WTC11 (cell line): ENCODE measurements at regions not wholly inside any gene's neighbourhood (a gene's known extent, or its start where the extent isn't known, plus 50 kb on each side); places are given as distances from the start of the nearest gene placed in this dataset.

Experiments
- ATAC-seq: fragments of 200-7000 bp; cut with Tn5 transposase; 2 replicates; pipeline ENCODE4 v1.10.0; 2021; ENCODE audit warnings: mild to moderate bottlenecking, moderate library complexity
- CTCF ChIA-PET: fragments of 300-600 bp; sonication (Branson Sonifier 250); formaldehyde crosslinking; loops from one replicate; lab custom pipeline; 2021; ENCODE audit warnings: antibody characterized with exemption; lab: Charles Lee
- POLR2A ChIA-PET: fragments of 350-600 bp; sonication (Branson Sonifier 250); formaldehyde crosslinking; loops from one replicate; lab custom pipeline; 2021; ENCODE audit warnings: antibody characterized with exemption; lab: Charles Lee
- DNase-seq: peaks from one replicate; pipeline ENCODE4 v3.0.0; 2021; ENCODE audit warnings: low spot score
- H3K27ac Mint-ChIP-seq: 2 replicates; pipeline ENCODE4 v1.8.0; 2021; ENCODE audit warnings: mixed read lengths
- H3K27me3 Mint-ChIP-seq: 2 replicates; pipeline ENCODE4 v1.8.0; 2021; ENCODE audit warnings: low read depth, mild to moderate bottlenecking, moderate library complexity, mixed read lengths
- H3K36me3 Mint-ChIP-seq: 2 replicates; pipeline ENCODE4 v1.8.0; 2021; ENCODE audit warnings: mixed read lengths
- H3K4me1 Mint-ChIP-seq: 2 replicates; pipeline ENCODE4 v1.8.0; 2022; ENCODE audit warnings: mixed read lengths
- H3K4me3 Mint-ChIP-seq: 2 replicates; pipeline ENCODE4 v1.8.0; 2021; ENCODE audit warnings: mild to moderate bottlenecking, moderate library complexity, mixed read lengths
- H3K9me3 Mint-ChIP-seq: 2 replicates; pipeline ENCODE4 v1.8.0; 2021; ENCODE audit warnings: mixed read lengths
- ATF1 ChIP-seq: sonication (generic); formaldehyde crosslinking; IDR thresholded peaks from 2 replicates; pipeline ENCODE4 v1.8.1; 2023; ENCODE audit warnings: mild to moderate bottlenecking, moderate library complexity, missing genetic modification reagents
- CBFB ChIP-seq: sonication (generic); formaldehyde crosslinking; IDR thresholded peaks from 2 replicates; pipeline ENCODE4 v1.8.1; 2022; ENCODE audit warnings: mild to moderate bottlenecking, low read depth, missing genetic modification reagents
- CDX4 ChIP-seq: fragments of 250-450 bp; sonication (Bioruptor Pico); IDR thresholded peaks from 2 replicates; pipeline ENCODE4 v1.9.0; 2021; ENCODE audit warnings: moderate library complexity, mild to moderate bottlenecking, inconsistent platforms, borderline replicate concordance
- E2F5 ChIP-seq: sonication (generic); formaldehyde crosslinking; IDR thresholded peaks from 2 replicates; pipeline ENCODE4 v1.8.1; 2022; ENCODE audit warnings: mild to moderate bottlenecking, moderate library complexity, missing genetic modification reagents
- ERG ChIP-seq: fragments of 250-450 bp; sonication (Bioruptor Pico); IDR thresholded peaks from 2 replicates; pipeline ENCODE4 v1.8.0; 2021; ENCODE audit warnings: mild to moderate bottlenecking
- ETV6 ChIP-seq: sonication (generic); formaldehyde crosslinking; IDR thresholded peaks from 2 replicates; pipeline ENCODE4 v1.8.1; 2022; ENCODE audit warnings: mild to moderate bottlenecking, missing genetic modification reagents
- FOXJ3 ChIP-seq: sonication (generic); formaldehyde crosslinking; IDR thresholded peaks from 2 replicates; pipeline ENCODE4 v1.9.0; 2021; ENCODE audit warnings: missing genetic modification reagents, mild to moderate bottlenecking, borderline replicate concordance
- FOXP1 ChIP-seq: sonication (generic); formaldehyde crosslinking; IDR thresholded peaks from 2 replicates; pipeline ENCODE4 v1.8.0; 2022; ENCODE audit warnings: missing genetic modification reagents, mild to moderate bottlenecking, moderate library complexity, borderline replicate concordance
- GTF2I ChIP-seq: fragments of 250-450 bp; sonication (Bioruptor Pico); conservative IDR thresholded peaks from 2 replicates; pipeline ENCODE4 v1.4.0; 2021; ENCODE audit warnings: mild to moderate bottlenecking
- HMGA2 ChIP-seq: fragments of 250-450 bp; sonication (Bioruptor Pico); IDR thresholded peaks from 2 replicates; pipeline ENCODE4 v1.4.0; 2021; ENCODE audit warnings: mild to moderate bottlenecking, moderate library complexity
- IRF2 ChIP-seq: sonication (generic); formaldehyde crosslinking; IDR thresholded peaks from 2 replicates; pipeline ENCODE4 v1.8.0; 2022; ENCODE audit warnings: low read depth, missing genetic modification reagents, borderline replicate concordance
- JUN ChIP-seq: sonication (generic); formaldehyde crosslinking; IDR thresholded peaks from 2 replicates; pipeline ENCODE4 v1.8.0; 2023; ENCODE audit warnings: mild to moderate bottlenecking, missing genetic modification reagents
- MYBL2 ChIP-seq: sonication (generic); formaldehyde crosslinking; IDR thresholded peaks from 2 replicates; pipeline ENCODE4 v1.8.1; 2023; ENCODE audit warnings: mild to moderate bottlenecking, moderate library complexity, missing genetic modification reagents
- NFE2L1 ChIP-seq: sonication (generic); formaldehyde crosslinking; IDR thresholded peaks from 2 replicates; pipeline ENCODE4 v1.8.1; 2023; ENCODE audit warnings: missing genetic modification reagents
- NR1H2 ChIP-seq: sonication (generic); formaldehyde crosslinking; IDR thresholded peaks from 2 replicates; pipeline ENCODE4 v1.9.0; 2021; ENCODE audit warnings: mild to moderate bottlenecking, moderate library complexity, missing genetic modification reagents
- PRRX2 ChIP-seq: fragments of 250-450 bp; sonication (Bioruptor Pico); IDR thresholded peaks from 2 replicates; pipeline ENCODE4 v1.8.0; 2021; ENCODE audit warnings: mild to moderate bottlenecking
- RORB ChIP-seq: fragments of 250-450 bp; sonication (Bioruptor Pico); IDR thresholded peaks from 2 replicates; pipeline ENCODE4 v1.9.0; 2021; ENCODE audit warnings: mild to moderate bottlenecking
- SOX15 ChIP-seq: fragments of 250-450 bp; sonication (Bioruptor Pico); IDR thresholded peaks from 2 replicates; pipeline ENCODE4 v1.9.0; 2021; ENCODE audit warnings: mild to moderate bottlenecking
- TEAD1 ChIP-seq: sonication (generic); formaldehyde crosslinking; IDR thresholded peaks from 2 replicates; pipeline ENCODE4 v1.8.0; 2022; ENCODE audit warnings: mild to moderate bottlenecking, missing genetic modification reagents
- TEAD4 ChIP-seq: sonication (generic); formaldehyde crosslinking; IDR thresholded peaks from 2 replicates; pipeline ENCODE4 v1.8.0; 2022; ENCODE audit warnings: mild to moderate bottlenecking, missing genetic modification reagents
- ZMAT4 ChIP-seq: fragments of 250-450 bp; sonication (Bioruptor Pico); IDR thresholded peaks from 2 replicates; pipeline ENCODE4 v1.9.0; 2021; ENCODE audit warnings: mild to moderate bottlenecking
- ZNF232 ChIP-seq: sonication (generic); formaldehyde crosslinking; IDR thresholded peaks from 2 replicates; pipeline ENCODE4 v1.8.0; 2022; ENCODE audit warnings: mild to moderate bottlenecking, missing genetic modification reagents
- TF ChIP-seq, protein P1 (sequence below): sonication (generic); formaldehyde crosslinking; IDR thresholded peaks from 2 replicates; pipeline ENCODE4 v1.8.0; 2022; ENCODE audit warnings: mild to moderate bottlenecking, missing genetic modification reagents
- TF ChIP-seq, protein P2 (sequence below): sonication (generic); formaldehyde crosslinking; IDR thresholded peaks from 2 replicates; pipeline ENCODE4 v1.8.1; 2022; ENCODE audit warnings: low read depth, missing genetic modification reagents, borderline replicate concordance
- TF ChIP-seq, protein P3 (sequence below): fragments of 250-450 bp; sonication (Bioruptor Pico); IDR thresholded peaks from 2 replicates; pipeline ENCODE4 v1.9.0; 2021; ENCODE audit warnings: mild to moderate bottlenecking, borderline replicate concordance
- TF ChIP-seq, protein P4 (sequence below): sonication (generic); formaldehyde crosslinking; conservative IDR thresholded peaks from 2 replicates; pipeline ENCODE4 v1.8.1; 2022; ENCODE audit warnings: mild to moderate bottlenecking, missing genetic modification reagents

DNA sequence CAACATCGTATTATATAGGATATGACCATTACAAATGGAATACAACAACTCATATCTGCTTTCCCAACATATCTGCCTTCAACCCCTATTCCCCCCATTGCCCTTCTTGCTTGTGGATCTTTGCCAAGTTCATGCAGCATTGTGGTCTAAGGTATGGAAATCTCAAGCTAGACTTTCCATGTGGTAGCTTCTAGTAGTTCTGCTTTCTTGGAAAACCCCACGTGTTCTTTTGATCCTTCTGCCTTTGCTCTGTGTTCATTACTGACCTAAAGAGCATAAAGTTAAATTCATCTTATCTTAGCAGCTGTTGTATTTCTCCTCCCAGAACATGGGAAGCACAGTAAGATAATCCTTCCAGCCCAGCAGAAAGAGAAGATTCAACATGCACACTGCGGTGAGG is 202.0 kb upstream of the SALL1 start:
- CTCF ChIA-PET, result no interaction called here
- TF ChIP-seq RORB (CRISPR knock-in tag) (no peak), FOXP1 (CRISPR knock-in tag) (no peak), MYBL2 (CRISPR knock-in tag) (no peak), TEAD1 (CRISPR knock-in tag) (no peak), FOXJ3 (no peak), NR1H2 (no peak), CBFB (CRISPR knock-in tag) (no peak), E2F5 (CRISPR knock-in tag) (no peak), ERG (CRISPR knock-in tag) (no peak), ATF1 (CRISPR knock-in tag) (no peak), GTF2I (CRISPR knock-in tag) (no peak)
- TF ChIP-seq, protein P1, sequence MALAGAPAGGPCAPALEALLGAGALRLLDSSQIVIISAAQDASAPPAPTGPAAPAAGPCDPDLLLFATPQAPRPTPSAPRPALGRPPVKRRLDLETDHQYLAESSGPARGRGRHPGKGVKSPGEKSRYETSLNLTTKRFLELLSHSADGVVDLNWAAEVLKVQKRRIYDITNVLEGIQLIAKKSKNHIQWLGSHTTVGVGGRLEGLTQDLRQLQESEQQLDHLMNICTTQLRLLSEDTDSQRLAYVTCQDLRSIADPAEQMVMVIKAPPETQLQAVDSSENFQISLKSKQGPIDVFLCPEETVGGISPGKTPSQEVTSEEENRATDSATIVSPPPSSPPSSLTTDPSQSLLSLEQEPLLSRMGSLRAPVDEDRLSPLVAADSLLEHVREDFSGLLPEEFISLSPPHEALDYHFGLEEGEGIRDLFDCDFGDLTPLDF (CRISPR knock-in tag), result no peak
- TF ChIP-seq, protein P2, sequence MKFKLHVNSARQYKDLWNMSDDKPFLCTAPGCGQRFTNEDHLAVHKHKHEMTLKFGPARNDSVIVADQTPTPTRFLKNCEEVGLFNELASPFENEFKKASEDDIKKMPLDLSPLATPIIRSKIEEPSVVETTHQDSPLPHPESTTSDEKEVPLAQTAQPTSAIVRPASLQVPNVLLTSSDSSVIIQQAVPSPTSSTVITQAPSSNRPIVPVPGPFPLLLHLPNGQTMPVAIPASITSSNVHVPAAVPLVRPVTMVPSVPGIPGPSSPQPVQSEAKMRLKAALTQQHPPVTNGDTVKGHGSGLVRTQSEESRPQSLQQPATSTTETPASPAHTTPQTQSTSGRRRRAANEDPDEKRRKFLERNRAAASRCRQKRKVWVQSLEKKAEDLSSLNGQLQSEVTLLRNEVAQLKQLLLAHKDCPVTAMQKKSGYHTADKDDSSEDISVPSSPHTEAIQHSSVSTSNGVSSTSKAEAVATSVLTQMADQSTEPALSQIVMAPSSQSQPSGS (CRISPR knock-in tag), result no peak
- TF ChIP-seq, protein P3, sequence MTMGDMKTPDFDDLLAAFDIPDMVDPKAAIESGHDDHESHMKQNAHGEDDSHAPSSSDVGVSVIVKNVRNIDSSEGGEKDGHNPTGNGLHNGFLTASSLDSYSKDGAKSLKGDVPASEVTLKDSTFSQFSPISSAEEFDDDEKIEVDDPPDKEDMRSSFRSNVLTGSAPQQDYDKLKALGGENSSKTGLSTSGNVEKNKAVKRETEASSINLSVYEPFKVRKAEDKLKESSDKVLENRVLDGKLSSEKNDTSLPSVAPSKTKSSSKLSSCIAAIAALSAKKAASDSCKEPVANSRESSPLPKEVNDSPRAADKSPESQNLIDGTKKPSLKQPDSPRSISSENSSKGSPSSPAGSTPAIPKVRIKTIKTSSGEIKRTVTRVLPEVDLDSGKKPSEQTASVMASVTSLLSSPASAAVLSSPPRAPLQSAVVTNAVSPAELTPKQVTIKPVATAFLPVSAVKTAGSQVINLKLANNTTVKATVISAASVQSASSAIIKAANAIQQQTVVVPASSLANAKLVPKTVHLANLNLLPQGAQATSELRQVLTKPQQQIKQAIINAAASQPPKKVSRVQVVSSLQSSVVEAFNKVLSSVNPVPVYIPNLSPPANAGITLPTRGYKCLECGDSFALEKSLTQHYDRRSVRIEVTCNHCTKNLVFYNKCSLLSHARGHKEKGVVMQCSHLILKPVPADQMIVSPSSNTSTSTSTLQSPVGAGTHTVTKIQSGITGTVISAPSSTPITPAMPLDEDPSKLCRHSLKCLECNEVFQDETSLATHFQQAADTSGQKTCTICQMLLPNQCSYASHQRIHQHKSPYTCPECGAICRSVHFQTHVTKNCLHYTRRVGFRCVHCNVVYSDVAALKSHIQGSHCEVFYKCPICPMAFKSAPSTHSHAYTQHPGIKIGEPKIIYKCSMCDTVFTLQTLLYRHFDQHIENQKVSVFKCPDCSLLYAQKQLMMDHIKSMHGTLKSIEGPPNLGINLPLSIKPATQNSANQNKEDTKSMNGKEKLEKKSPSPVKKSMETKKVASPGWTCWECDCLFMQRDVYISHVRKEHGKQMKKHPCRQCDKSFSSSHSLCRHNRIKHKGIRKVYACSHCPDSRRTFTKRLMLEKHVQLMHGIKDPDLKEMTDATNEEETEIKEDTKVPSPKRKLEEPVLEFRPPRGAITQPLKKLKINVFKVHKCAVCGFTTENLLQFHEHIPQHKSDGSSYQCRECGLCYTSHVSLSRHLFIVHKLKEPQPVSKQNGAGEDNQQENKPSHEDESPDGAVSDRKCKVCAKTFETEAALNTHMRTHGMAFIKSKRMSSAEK (CRISPR knock-in tag), result no peak
- TF ChIP-seq, all 79 proteins: peak for 0
- POLR2A ChIA-PET, result no interaction called here
- no peak for ATAC-seq
- H3K27me3 Mint-ChIP-seq, result no peaks in the 10 kb centered on the region
- no peak for DNase-seq
- H3K4me3 Mint-ChIP-seq, result no peak overlapping the region
- H3K36me3 Mint-ChIP-seq, result no peaks in the 10 kb centered on the region
- no peak overlapping the region for H3K27ac Mint-ChIP-seq
- no peaks in the 10 kb centered on the region for H3K9me3 Mint-ChIP-seq
- peaks cover 30% of the 10 kb centered on the region for H3K4me1 Mint-ChIP-seq

DNA sequence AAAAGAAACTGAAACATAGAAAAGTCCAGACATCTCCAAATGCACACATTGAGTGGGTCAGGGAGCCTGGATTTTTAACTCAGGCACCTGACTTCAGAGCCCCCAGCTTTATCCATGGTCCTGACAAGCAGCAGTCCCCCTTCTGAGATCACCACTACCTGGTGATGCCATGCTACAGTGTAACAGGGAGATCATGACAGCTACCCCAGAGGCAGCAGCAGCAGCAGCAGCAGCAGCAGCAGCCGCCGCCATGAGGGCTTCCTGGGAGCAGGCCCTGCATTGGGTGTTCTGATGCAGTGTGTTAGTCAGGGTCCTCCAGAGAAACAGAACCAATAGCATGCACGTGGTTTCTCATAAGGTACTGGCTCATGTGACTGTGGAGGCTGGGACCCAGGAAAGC is 198.6 kb upstream of the SALL1 start:
- no peak overlapping the region for H3K27ac Mint-ChIP-seq
- no peaks in the 10 kb centered on the region for H3K27me3 Mint-ChIP-seq
- no peaks in the 10 kb centered on the region for H3K9me3 Mint-ChIP-seq
- H3K36me3 Mint-ChIP-seq, result no peaks in the 10 kb centered on the region
- no peaks in the 10 kb centered on the region for H3K4me1 Mint-ChIP-seq
- no peak overlapping the region for H3K4me3 Mint-ChIP-seq
- POLR2A ChIA-PET, result no interaction called here
- DNase-seq, result no peak
- CTCF ChIA-PET, result no interaction called here
- ATAC-seq, result no peak
- no peak for TF ChIP-seq IRF2 (CRISPR knock-in tag)
- TF ChIP-seq ETV6 (CRISPR knock-in tag), result no peak
- no peak for TF ChIP-seq ZMAT4
- TF ChIP-seq TEAD4 (CRISPR knock-in tag), result no peak
- TF ChIP-seq, protein P4, sequence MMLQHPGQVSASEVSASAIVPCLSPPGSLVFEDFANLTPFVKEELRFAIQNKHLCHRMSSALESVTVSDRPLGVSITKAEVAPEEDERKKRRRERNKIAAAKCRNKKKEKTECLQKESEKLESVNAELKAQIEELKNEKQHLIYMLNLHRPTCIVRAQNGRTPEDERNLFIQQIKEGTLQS, result no peak
- TF ChIP-seq JUN, result no peak
- no peak for TF ChIP-seq CDX4 (CRISPR knock-in tag)
- no peak for TF ChIP-seq E2F5 (CRISPR knock-in tag)
- no peak for TF ChIP-seq ZNF232 (CRISPR knock-in tag)
- no peak for TF ChIP-seq HMGA2 (CRISPR knock-in tag)
- TF ChIP-seq PRRX2 (CRISPR knock-in tag), result no peak
- no peak for TF ChIP-seq NFE2L1
- no peak for TF ChIP-seq SOX15
